ENCODE measurements at regions not wholly inside any gene's neighbourhood (a gene's known extent, or its start where the extent isn't known, plus 50 kb on each side); places are given as distances from the start of the nearest gene placed in this dataset.
"Not testable (repeated sequence)": the region's sequence is repeated elsewhere in the genome, so short reads cannot be mapped to it uniquely, and the experiment has no call there.

DNA sequence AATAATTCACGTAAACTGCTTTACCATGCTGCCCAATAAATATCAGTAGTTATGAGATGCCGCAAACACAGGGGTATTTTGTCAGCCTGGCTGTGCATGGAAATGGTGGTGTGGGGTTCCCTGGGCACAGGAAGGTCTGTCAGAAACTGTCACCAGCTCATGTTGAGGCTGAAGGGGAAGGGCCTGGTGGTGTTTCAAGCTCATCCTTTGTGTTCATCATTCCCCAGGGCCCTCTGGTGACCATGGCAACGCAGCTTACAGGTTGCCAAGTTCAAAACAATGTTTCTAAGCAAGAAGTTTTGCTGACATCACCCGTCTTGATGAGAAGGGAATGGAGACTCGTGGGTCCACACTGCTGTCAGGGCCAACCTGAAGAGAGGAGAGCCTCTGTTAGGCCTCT is 348.9 kb upstream of the C16orf82 start:
- no peak for DNase-seq (ENCODE audit: low read depth)

DNA sequence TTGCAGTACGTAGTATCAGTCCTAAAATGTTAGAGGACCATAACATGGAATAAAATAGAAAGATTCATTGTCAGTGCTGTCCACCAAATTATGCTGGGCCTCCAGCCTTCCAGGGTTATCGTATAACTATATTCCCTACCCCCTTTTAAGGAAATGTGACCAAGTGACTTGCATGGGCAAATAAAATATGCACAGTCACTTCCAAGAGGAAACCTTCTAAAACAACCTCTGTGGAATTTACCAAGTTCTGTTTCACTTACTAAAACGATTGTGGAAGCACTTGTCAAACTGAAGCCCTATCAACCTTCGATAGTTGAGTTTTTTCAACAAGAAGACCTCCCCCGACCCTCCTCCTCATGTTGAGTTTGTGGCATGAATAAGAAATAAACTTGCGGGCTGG is 345.4 kb upstream of the C16orf82 start:
- DNase-seq (ENCODE audit: low read depth) = no peak

DNA sequence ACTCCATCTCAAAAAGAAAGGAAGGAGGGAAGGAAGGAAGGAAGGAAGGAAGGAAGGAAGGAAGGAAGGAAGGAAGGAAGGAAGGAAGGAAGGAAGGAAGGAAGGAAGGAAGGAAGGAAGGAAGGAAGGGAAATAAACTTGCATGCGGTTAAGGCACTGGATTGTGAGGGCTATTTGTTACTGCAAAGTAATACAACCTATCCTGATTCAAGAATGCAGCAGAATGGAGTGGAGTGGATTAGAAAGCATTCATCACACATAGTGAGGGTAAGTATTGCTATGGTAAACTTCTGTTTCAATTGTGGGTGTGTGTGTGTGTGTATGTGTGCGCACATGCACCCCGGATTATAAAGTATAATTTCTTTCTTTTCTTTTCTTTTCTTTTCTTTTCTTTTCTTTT is 344.8 kb upstream of the C16orf82 start:
- not testable (repeated sequence) for DNase-seq (ENCODE audit: low read depth)

DNA sequence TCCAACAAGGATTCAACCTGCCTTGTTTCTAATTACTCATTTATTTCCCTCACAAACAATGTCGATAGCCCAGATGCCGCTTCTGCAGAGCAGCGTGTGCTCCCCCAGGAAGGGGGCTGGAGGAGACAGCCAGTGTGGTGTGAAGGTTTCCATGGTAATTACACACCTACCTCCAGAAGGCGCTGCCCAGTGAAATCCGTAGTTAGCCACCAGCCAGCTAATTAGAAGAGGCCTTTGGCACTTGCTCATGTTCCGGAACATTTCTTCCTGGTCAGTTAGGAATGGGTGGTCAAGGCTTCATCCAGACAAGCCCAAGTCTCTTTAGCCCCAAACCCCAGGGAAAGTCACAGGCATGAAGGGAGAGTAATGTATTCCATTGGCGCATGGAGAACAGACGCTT is 342.5 kb upstream of the C16orf82 start:
- no peak for DNase-seq (ENCODE audit: low read depth)

DNA sequence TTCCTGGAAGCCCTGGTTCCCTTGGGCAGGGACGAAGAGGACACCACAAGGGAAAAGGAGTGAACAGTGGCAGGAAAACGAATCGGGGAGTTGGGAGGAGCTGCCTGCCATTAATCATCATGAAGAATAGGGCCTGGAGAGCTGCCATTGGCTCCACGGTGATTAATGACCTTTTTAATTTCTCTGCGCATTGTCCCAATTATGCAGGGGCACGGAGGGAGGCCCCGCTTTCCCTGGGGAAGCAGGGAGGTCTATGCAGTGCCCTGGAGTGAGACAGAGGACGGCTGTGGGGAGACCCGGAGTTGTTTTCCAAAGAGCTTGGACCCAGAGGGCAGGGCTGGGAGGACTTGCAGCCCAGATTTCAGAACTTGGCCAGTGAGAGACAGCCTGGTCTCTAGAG is 338.9 kb upstream of the C16orf82 start:
- no peak for DNase-seq (ENCODE audit: low read depth)

DNA sequence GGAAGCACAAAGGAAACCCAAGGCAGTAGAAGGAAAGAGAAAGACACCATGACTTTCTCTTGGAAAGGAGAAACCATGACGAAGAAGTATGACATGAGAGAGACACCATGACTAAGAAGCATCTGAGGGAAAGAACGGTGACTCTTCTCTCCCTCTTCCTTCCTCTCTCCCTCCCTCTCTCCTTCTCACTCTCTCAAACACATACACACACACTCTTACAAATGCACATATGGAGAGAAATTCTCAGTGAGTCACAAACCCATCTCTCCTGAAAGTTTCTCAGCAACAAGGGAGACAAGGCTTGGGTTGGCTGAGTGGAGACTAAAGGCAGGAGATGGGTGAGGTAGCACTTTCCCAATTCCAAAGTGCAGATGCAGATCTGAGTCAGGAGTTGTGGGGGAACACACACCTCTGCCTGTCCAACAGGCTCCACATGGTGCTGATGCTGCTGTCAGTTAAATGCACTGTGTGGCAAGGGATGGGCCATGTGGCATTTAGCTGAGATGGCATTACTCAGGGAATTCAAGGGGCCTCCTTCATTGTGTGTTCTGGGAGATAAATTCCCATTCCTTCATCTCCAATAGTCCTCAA is 336.7 kb upstream of the C16orf82 start:
- no peak for DNase-seq (ENCODE audit: low read depth)

DNA sequence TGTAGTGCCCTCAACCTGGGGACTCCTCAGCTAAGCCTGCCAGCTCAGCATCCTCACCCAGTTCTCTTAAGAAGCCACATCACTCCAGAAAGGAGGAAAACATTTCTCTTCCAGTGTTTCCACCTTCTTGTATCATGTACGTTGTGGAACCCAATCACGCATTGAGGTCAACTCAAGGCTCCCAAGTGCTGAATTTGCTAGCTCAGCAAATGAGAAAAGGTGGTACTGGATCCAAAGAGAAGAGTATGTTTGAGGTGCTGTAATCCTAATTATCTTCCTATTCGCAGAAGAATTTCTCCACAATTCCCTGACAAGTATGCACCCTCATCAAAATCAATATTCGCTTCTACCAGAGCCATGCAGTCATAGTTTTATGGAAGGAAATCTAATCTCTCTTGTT is 335.0 kb upstream of the C16orf82 start:
- DNase-seq (ENCODE audit: low read depth) = no peak

DNA sequence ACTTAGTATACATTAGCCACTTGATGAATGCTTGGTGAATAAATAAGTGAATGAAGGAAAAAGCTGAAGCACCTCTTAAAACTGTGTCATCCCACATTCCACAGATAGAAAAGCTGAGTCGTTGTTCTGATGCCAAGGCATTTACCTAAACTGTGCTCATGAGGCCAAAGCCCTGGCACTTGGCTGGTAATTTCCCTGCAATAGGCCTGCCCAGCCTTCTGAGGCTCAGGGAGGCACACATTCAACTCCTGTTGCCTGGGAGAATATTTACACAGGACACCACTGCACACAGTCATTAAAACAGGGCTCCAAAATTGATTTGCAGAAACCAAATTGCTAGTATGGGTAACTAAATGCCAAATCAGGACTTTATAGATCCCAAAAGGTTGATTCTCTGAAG is 333.0 kb upstream of the C16orf82 start:
- no peak for DNase-seq (ENCODE audit: low read depth)

DNA sequence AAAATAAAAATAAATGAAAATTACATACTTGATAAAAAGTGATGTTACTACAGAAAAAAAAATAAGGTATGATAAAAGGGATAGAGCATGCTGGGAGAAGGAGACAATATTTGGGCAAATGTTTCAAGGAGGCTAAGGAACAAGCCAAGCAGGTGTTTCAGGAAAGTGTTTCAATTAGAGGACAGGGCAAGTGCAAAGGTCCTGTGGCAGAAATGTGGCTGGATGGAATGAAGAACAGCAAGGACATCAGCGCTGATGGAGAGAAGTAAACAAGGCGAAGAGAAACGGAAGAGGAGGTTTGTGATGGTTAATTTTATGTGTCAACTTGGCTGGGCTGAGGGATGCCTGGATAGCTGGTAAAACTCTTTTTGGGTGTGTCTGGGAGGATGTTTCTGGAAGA is 331.2 kb upstream of the C16orf82 start:
- DNase-seq (ENCODE audit: low read depth) = no peak

DNA sequence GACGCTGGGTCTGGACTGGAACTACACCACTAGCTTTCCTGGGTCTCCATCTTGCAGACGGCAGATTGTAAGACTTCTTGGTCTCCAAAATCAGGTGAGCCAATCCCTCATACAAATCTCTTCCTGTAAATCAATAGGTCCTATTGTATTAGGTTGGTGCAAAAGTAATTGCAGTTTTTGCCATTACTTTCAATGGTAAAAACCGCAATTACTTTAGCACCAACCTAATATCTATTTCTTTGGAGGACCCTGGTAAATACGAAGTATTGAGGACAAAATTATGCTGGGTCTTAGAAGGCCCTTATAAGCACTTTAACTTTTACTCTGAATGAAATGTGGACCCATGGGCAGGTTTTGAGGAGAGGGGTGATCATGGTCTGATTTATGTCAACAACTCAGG is 330.6 kb upstream of the C16orf82 start:
- DNase-seq (ENCODE audit: low read depth) = no peak

DNA sequence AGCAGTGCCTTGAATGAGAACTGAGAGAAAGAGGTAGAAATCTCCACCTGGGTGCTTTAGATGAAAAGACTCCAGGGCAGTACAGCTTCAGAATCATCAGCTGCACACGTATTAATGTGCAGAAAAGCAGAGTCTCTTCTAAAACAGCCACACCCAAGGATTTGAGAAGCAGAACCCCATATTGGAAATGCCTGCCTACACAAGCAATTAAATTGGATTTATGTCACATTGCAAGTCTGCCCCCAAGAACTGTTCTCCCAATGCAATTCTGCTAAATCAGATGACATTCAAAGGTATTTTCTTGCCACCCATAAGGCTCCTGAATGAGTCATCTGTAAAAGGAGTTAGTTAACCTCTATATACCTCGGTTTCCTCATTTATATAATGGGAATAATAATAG is 326.0 kb upstream of the C16orf82 start:
- DNase-seq (ENCODE audit: low read depth) = no peak

DNA sequence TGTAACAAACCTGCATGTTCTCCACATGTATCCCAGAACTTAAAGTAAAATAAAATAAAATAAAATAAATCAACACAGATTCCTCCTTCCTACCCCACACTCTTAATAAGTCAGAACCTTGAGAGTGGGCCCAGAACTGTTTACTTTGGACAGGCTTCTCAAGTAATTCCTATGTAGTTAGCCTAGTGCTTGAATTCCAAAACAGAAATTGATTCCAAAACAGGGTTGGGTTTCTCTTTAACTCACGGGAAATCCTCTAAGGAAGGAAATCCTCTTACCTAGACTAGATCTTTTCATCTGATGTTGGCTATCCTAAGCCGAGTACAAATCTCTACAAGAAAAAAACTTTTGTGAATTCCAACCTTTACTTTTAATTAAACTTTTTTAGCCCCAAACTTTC is 324.7 kb upstream of the C16orf82 start:
- DNase-seq (ENCODE audit: low read depth) = no peak

DNA sequence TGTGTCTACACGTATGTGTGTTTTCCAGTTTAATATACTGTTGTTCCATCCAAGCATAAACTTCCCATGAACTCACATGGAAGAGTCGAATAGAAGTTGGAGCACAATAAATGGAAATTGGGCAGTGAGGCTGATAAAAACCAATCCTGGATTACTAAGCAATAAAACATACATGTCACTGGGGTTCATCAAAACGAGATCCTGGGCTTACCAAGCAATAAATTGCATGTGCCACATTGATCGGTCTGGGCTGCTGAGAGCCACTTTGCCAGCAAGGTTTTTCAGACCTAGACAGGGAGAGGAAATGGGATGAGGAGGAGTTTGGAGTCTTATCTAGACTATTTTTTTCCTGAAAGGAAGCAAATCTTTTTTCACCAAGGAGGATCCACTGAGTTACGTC is 322.3 kb upstream of the C16orf82 start:
- DNase-seq (ENCODE audit: low read depth) = no peak

DNA sequence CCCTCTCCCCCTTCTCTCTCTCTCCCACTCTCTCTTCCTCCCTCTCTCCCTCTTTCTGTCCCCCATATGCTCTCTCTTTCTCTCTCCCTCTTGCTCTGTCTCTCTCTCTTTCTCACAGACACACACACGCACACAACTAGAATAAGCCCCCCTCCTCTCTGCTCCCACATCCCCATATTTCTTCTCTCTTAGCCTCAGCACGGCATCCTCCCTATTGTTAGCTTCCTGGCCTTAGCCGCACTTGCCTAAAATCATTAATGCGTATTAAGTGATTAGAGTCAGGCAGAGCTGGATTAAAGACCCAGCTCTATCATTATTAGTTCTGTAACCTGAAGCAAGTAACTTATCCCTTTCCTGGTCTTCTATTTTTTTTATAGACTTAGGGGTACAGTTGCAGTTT is 319.0 kb upstream of the C16orf82 start:
- DNase-seq (ENCODE audit: low read depth) = no peak

DNA sequence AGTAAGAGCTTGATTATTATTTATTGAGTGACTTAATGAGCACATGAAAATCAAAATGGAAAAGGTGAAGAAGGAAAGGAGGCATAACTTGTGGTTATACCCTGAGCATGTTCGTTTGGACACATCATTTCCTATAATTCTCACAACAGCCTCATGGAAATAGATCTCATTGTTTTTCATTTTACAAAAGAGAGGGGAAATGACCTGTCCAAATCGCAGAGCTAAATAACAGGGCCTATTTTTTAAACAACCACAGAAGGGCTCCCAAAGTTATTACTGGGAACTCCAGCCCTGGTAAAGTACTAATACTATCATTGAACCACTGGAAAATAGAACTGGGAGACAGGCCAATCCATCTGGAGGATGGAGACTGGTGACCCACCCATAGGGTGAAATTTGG is 317.7 kb upstream of the C16orf82 start:
- DNase-seq (ENCODE audit: low read depth) = no peak

DNA sequence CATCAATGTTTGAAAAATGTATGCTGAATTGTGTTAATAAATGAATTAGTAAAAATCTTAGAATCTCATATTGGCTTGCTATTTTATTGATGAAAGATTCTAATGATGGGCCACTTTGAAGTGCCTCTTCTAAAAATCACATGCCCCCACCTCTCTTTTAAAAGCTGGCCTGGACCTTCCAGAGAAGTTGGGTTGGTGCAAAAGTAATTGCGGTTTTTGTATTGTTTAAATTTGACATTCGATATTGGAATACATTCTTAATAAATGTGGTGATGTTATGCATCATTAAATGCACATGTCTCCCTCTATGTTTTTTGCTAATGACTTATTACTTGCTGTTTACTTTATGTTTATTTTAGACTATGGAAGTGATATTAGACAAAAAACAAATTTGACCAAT is 314.6 kb upstream of the C16orf82 start:
- DNase-seq (ENCODE audit: low read depth) = no peak

DNA sequence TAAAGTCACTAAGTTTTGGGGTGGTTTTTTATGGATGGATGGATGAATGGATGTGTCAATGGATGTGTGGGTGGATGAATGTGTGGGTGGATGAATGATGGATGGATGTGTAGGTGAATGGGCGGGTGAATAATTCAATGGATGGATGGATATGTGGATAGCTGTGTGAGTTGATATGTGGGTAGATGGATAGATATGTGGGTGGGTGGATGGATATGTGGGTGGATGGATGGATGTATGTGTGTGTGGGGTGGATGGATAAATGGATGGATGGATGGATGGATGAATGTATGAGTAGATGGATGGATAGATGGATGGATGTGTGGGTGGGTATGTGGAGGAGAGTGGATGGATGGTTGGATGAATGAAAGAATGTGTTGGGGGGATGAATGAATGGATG is 310.1 kb upstream of the C16orf82 start:
- no peak for DNase-seq (ENCODE audit: low read depth)

DNA sequence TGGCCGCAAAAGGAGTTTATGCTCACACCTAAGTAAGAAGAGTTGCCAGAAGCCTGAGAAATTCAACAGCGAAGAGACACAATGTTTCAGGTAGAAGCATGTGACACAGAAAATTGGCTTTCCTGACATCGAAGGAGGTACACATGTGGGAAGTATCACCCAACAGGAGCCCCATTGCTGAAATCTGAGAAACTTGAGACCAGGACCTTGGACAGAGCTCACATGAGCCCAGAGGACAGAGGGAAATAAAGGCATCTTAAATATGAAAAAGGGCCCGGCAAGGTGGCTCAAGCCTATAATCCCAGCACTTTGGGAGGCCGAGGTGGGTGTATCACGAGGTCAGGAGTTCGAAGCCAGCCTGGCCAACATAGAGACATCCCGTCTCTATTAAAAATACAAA is 304.1 kb upstream of the C16orf82 start:
- no peak for DNase-seq (ENCODE audit: low read depth)

DNA sequence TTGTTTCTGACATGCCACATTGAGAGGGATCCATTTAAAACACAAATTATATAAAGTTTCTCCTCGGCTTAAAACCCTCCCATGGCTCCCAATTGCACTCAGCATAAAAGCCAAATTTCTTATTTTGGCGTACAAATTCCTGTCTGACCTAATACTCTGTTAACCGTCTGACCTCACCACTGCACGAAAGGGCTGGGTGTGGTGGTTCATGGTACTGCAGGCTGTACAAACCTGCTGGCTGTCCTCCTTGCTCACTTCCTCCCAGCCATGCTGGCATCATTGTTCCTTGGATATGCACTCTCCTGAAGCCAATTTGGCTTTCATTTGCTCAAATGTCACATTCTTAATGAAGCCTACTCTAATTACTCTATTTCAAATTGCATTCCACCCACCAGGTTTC is 301.6 kb upstream of the C16orf82 start:
- DNase-seq (ENCODE audit: low read depth) = peak; percentile 10

DNA sequence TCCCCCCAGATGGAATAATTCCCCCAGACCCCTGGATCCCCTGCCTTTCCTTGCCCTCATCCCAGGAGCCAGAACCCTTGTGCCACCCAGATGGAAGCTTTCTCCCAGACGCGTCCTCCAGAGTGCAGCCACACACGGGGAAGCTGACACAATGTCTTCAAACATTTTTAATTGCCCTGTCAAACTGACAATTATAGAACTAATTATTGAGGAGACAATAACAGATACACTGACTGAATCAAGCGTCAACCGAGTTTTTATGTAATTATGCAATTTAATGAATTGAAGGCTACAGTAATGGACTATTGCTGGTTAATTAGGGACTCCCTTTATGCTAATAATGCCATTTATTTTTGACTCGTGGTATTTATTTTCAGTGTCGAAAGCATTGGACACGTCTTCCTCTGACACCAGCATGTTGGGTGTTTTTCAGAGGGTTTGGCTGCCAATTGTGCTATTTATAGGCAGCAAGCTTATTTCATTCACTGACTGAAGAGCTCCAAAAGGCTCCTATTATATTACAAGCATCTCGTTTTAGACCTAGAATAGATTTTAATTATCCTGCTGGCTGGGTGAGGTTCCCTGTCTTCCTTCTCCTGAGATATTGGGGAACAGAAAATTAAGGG is 298.2 kb upstream of the C16orf82 start:
- DNase-seq (ENCODE audit: low read depth) = no peak

DNA sequence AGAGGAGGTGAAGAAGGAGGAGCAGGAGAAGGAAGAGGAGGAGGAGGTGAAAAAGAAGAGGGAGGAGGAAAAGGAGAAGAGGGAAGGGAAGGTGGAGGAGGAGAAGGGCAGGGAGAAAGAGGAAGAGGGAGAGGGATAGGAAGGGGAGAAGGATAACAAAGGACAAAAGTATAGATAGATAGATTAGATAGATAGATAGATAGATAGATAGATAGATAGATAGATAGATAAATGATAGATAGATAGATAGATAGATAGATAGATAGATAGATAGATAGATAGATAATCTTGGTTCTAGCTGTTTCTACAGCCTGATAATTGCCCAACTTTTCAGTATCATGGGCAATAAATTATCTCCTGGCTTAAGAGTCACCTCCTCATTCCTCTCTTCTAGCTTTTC is 296.2 kb upstream of the C16orf82 start:
- DNase-seq (ENCODE audit: low read depth) = no peak

DNA sequence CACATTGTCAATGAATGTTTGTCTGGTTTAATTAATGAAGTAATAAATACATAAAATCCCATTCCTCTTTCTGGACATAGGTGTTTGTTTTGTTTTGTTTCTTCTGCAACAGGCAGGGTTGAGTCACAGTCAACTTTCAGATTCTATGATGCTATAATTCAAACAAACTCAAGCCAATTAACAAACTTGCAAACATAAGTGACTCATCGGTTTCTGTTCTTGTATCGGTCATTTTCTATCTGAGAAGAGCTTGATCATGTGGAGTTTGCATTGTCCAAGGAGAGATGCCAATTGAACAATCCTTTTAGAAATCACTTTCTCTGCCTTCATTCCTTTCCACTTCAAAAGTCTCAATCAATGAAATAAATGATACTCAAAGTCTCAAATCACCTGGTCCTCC is 294.2 kb upstream of the C16orf82 start:
- no peak for DNase-seq (ENCODE audit: low read depth)

DNA sequence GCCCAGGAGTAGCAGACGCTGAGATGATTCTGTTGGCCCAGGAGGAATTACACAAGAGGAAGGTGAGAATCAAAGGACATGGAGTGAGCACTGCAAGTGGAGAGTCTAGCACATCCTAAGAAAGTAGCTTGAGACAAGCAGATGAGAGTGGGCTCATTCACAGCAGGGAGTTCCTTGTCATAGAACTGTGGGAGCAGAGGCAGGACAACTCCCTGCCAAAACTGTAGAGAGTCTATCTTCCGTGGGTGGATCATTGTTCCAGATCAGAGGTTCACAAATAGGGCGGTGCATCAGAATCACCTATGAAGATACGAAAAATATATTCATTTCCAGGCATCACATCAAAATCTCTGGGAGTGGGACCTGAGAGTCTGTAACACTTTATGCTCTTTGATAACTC is 288.9 kb upstream of the C16orf82 start:
- no peak for DNase-seq (ENCODE audit: low read depth)

DNA sequence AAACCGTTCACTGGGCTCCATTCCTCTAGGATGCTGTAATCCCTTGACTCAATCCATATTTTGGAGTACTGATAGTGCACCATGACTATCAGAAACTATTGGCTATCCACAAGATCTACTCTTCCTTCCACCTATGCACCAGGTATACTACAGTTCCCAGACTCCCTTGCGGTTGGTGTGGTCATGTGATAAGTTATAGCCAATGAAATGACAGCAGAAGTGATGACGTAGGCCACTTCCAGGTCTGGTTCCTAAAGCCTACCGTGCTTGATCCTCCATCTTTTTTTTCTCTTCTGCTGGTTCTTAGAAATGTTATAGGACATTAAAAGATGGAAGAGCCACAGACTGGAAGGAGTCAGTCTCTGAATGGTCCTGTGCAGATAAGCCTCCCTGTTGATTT is 278.8 kb upstream of the C16orf82 start:
- DNase-seq (ENCODE audit: low read depth) = no peak

DNA sequence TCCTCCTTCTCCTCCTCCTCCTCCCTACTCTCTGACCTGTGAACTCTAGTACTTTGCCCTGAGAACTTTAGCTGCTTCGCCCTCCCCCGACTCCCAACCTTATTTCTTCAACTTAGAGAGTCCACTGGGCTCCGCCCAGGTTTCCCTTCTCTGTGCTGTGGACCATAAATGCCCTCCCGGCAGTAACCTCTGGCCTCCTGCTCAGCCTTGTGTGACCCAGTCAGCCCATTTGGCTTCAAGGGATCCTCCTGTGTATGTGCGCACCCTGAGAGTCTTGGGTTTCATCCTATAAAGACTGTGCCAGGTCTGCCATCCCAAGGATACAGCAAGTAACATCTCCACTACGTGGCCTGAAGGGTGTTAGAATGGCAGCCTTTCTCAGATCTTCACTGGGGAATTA is 275.6 kb upstream of the C16orf82 start:
- no peak for DNase-seq (ENCODE audit: low read depth)
